GM08714 (cell line): ENCODE measurements at regions not wholly inside any gene's neighbourhood (a gene's known extent, or its start where the extent isn't known, plus 50 kb on each side); places are given as distances from the start of the nearest gene placed in this dataset.

Experiments
- H3K4me3 ChIP-seq: fragments of 200-500 bp; sonication (Bioruptor generic); 2 replicates; pipeline ENCODE4 v1.5.1; 2014; ENCODE audit warnings: mild to moderate bottlenecking, low read length, inconsistent platforms
- ZNF274 ChIP-seq: IDR thresholded peaks from 2 replicates; pipeline ENCODE4 v1.6.1; 2012; ENCODE audit warnings: mild to moderate bottlenecking, low read depth, low read length

GRCh38 chr18:1965541-1965940 is 605.8 kb downstream of the METTL4 start:
- no peak overlapping the region for H3K4me3 ChIP-seq
- no peak for TF ChIP-seq ZNF274

GRCh38 chr18:1968801-1969498 is 602.4 kb downstream of the METTL4 start:
- H3K4me3 ChIP-seq = no peak overlapping the region

GRCh38 chr18:1976484-1976883 is 594.8 kb downstream of the METTL4 start:
- no peak overlapping the region for H3K4me3 ChIP-seq
- TF ChIP-seq ZNF274 = no peak

More at GRCh38 chr18:1968801-1969498, 602.4 kb downstream of the METTL4 start:
- no peak for TF ChIP-seq ZNF274

GRCh38 chr18:1982056-1982455 is 589.2 kb downstream of the METTL4 start:
- no peak overlapping the region for H3K4me3 ChIP-seq

GRCh38 chr18:1983746-1984515 is 587.4 kb downstream of the METTL4 start:
- no peak overlapping the region for H3K4me3 ChIP-seq
- TF ChIP-seq ZNF274 = no peak

More at GRCh38 chr18:1982056-1982455, 589.2 kb downstream of the METTL4 start:
- no peak for TF ChIP-seq ZNF274

GRCh38 chr18:1993866-1994265 is 577.4 kb downstream of the METTL4 start:
- H3K4me3 ChIP-seq = no peak overlapping the region
- TF ChIP-seq ZNF274 = no peak

- H3K4me3 ChIP-seq = no peak overlapping the region
- TF ChIP-seq ZNF274 = no peak
Measured at GRCh38 chr18:1994471-1994870, 576.8 kb downstream of the METTL4 start.

- TF ChIP-seq ZNF274 = no peak
- no peak overlapping the region for H3K4me3 ChIP-seq
Measured at GRCh38 chr18:1995041-1995612, 576.2 kb downstream of the METTL4 start.

GRCh38 chr18:1998121-1998520 is 573.2 kb downstream of the METTL4 start:
- TF ChIP-seq ZNF274 = no peak
- H3K4me3 ChIP-seq = no peak overlapping the region

- no peak overlapping the region for H3K4me3 ChIP-seq
- no peak for TF ChIP-seq ZNF274
Measured at GRCh38 chr18:1999387-1999786, 571.9 kb downstream of the METTL4 start.

GRCh38 chr18:2002151-2002550 is 569.2 kb downstream of the METTL4 start:
- TF ChIP-seq ZNF274 = no peak

GRCh38 chr18:2002604-2003003 is 568.7 kb downstream of the METTL4 start:
- TF ChIP-seq ZNF274 = no peak
- no peak overlapping the region for H3K4me3 ChIP-seq

More at GRCh38 chr18:2002151-2002550, 569.2 kb downstream of the METTL4 start:
- no peak overlapping the region for H3K4me3 ChIP-seq

GRCh38 chr18:2009942-2010697 is 561.2 kb downstream of the METTL4 start:
- no peak overlapping the region for H3K4me3 ChIP-seq

GRCh38 chr18:2027016-2027415 is 544.3 kb downstream of the METTL4 start:
- no peak for TF ChIP-seq ZNF274
- no peak overlapping the region for H3K4me3 ChIP-seq

More at GRCh38 chr18:2009942-2010697, 561.2 kb downstream of the METTL4 start:
- TF ChIP-seq ZNF274 = no peak
